Endodermal cell (in vitro differentiated cells): ENCODE measurements at regions not wholly inside any gene's neighbourhood (a gene's known extent, or its start where the extent isn't known, plus 50 kb on each side); places are given as distances from the start of the nearest gene placed in this dataset.

Experiments
- DNase-seq: peaks from one replicate; pipeline ENCODE4 v3.0.0-alpha.2; 2017
- H3K27ac ChIP-seq: 2 replicates; pipeline ENCODE4 v1.5.1; 2013; ENCODE audit warnings: mild to moderate bottlenecking, low read depth, low read length, moderate library complexity
- H3K27me3 ChIP-seq: 2 replicates; pipeline ENCODE4 v1.6.1; 2013; ENCODE audit warnings: mild to moderate bottlenecking, low read length, moderate library complexity; ENCODE audit not compliant: insufficient read depth, control insufficient read depth, poor library complexity, severe bottlenecking
- H3K36me3 ChIP-seq: 2 replicates; pipeline ENCODE4 v1.7.0; 2013; ENCODE audit warnings: mild to moderate bottlenecking, low read length, moderate library complexity; ENCODE audit not compliant: control insufficient read depth, insufficient read depth
- H3K4me1 ChIP-seq: one replicate; pipeline ENCODE4 v1.7.0; 2013; ENCODE audit warnings: low read length; ENCODE audit not compliant: control insufficient read depth, insufficient read depth
- H3K4me3 ChIP-seq: 2 replicates; pipeline ENCODE4 v1.5.1; 2013; ENCODE audit warnings: mild to moderate bottlenecking, low read length, moderate library complexity
- H3K9ac ChIP-seq: 2 replicates; pipeline ENCODE4 v1.6.1; 2013; ENCODE audit warnings: mild to moderate bottlenecking, low read length, moderate library complexity; ENCODE audit not compliant: poor library complexity, severe bottlenecking; ENCODE audit errors: extremely low read depth
- H3K9me3 ChIP-seq: 2 replicates; pipeline ENCODE4 v1.6.1; 2013; ENCODE audit warnings: mild to moderate bottlenecking, low read length, moderate library complexity; ENCODE audit not compliant: control insufficient read depth
- H3K27ac Mint-ChIP-seq: 2 replicates; pipeline ENCODE4 v1.8.0; 2020; ENCODE audit warnings: mixed read lengths
- H3K27me3 Mint-ChIP-seq: 2 replicates; pipeline ENCODE4 v1.8.0; 2021; ENCODE audit warnings: mild to moderate bottlenecking, mixed read lengths; ENCODE audit not compliant: insufficient read depth
- H3K36me3 Mint-ChIP-seq: 2 replicates; pipeline ENCODE4 v1.8.0; 2020; ENCODE audit warnings: low read depth, mixed read lengths
- H3K4me1 Mint-ChIP-seq: 2 replicates; pipeline ENCODE4 v1.8.0; 2020; ENCODE audit warnings: mixed read lengths
- H3K4me3 Mint-ChIP-seq: 2 replicates; pipeline ENCODE4 v1.8.0; 2020; ENCODE audit warnings: mild to moderate bottlenecking, moderate library complexity, mixed read lengths
- H3K9me3 Mint-ChIP-seq: 2 replicates; pipeline ENCODE4 v1.8.0; 2020; ENCODE audit warnings: mild to moderate bottlenecking, mixed read lengths
- WGBS, 2 experiments: methylation state at CpG; one replicate each; pipeline versions ENCODE4 v1.1.5 to v1.1.7; 2013; ENCODE audit warnings: missing lambda C conversion rate in 2 of 2, mixed read lengths in 1 of 2; ENCODE audit not compliant: insufficient coverage in 1 of 2, insufficient read length in 1 of 2; 5-methylcytosine and 5-hydroxymethylcytosine counted together
- TF ChIP-seq, protein P1 (sequence below): fragments of 200-600 bp; sonication (generic); conservative IDR thresholded peaks from 2 replicates; pipeline ENCODE4 v1.5.0; 2021; ENCODE audit warnings: antibody characterized with exemption, mild to moderate bottlenecking

DNA sequence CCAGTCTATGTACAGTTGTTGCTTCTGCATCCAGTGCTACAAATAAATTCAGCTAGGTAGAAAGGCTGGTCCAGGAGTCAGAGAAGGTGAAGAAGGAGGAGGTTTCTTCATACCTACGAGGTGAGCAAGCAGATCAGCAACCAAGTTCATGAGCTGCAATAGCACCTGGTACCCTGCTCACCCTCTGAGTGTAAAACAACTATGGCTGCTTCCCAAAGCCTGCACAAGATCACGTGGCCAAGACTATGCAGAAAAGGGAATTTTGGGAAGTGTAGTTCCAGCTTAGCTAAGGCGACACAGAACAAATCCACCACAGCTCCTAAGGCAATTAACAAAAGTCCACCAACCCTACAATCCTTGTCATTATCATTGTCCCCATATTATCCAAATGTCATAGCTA, 95.9 kb upstream of the AUTS2 start:
- H3K27ac ChIP-seq: no peak overlapping the region

GRCh38 chr7:69504733-69505420, 93.4 kb upstream of the AUTS2 start:
- Histone ChIP-seq H3K36me3 (no peaks in the 10 kb centered on the region), H3K4me1 (peaks cover 4% of the 10 kb centered on the region), H3K9ac (no peak overlapping the region), H3K27me3 (no peaks in the 10 kb centered on the region), H3K9me3 (peaks cover 13% of the 10 kb centered on the region), H3K27ac (no peak overlapping the region), H3K4me3 (no peak overlapping the region)
- peaks cover 17% of the 10 kb centered on the region for H3K9me3 Mint-ChIP-seq
- TF ChIP-seq, protein P1, sequence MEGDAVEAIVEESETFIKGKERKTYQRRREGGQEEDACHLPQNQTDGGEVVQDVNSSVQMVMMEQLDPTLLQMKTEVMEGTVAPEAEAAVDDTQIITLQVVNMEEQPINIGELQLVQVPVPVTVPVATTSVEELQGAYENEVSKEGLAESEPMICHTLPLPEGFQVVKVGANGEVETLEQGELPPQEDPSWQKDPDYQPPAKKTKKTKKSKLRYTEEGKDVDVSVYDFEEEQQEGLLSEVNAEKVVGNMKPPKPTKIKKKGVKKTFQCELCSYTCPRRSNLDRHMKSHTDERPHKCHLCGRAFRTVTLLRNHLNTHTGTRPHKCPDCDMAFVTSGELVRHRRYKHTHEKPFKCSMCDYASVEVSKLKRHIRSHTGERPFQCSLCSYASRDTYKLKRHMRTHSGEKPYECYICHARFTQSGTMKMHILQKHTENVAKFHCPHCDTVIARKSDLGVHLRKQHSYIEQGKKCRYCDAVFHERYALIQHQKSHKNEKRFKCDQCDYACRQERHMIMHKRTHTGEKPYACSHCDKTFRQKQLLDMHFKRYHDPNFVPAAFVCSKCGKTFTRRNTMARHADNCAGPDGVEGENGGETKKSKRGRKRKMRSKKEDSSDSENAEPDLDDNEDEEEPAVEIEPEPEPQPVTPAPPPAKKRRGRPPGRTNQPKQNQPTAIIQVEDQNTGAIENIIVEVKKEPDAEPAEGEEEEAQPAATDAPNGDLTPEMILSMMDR: no peak
- peaks cover 19% of the 10 kb centered on the region for H3K4me1 Mint-ChIP-seq
- DNase-seq: peak; percentile 28
- H3K4me3 Mint-ChIP-seq: no peak overlapping the region
- WGBS, 2 experiments: 76 to 79% methylated on average over 4 to 8 of the region's 8 CpGs
- no peak overlapping the region for H3K27ac Mint-ChIP-seq
- H3K36me3 Mint-ChIP-seq: no peaks in the 10 kb centered on the region
- no peaks in the 10 kb centered on the region for H3K27me3 Mint-ChIP-seq

More for the DNA sequence above, 95.9 kb upstream of the AUTS2 start:
- no peak overlapping the region for H3K27ac Mint-ChIP-seq
- peaks cover 4% of the 10 kb centered on the region for H3K4me1 ChIP-seq
- H3K27me3 ChIP-seq: no peaks in the 10 kb centered on the region
- DNase-seq: peak; percentile 42
- peaks cover 32% of the 10 kb centered on the region for H3K9me3 Mint-ChIP-seq
- H3K4me3 Mint-ChIP-seq: no peak overlapping the region
- H3K27me3 Mint-ChIP-seq: no peaks in the 10 kb centered on the region
- TF ChIP-seq, protein P1: no peak
- H3K4me3 ChIP-seq: no peak overlapping the region
- H3K9ac ChIP-seq: no peak overlapping the region
- H3K36me3 Mint-ChIP-seq: no peaks in the 10 kb centered on the region
- H3K9me3 ChIP-seq: peaks cover 31% of the 10 kb centered on the region
- H3K4me1 Mint-ChIP-seq: peaks cover 19% of the 10 kb centered on the region
- 40 to 85% methylated on average over 1 to 3 of the region's 3 CpGs for WGBS, 2 experiments
- H3K36me3 ChIP-seq: no peaks in the 10 kb centered on the region

GRCh38 chr7:69508736-69509135, 89.5 kb upstream of the AUTS2 start:
- H3K4me1 ChIP-seq: peaks cover 4% of the 10 kb centered on the region
- TF ChIP-seq, protein P1: no peak
- Mint-ChIP-seq H3K36me3 (no peaks in the 10 kb centered on the region), H3K27ac (no peak overlapping the region), H3K27me3 (no peaks in the 10 kb centered on the region), H3K4me1 (peaks cover 11% of the 10 kb centered on the region), H3K9me3 (peaks cover 2% of the 10 kb centered on the region), H3K4me3 (no peak overlapping the region)
- no peaks in the 10 kb centered on the region for H3K36me3 ChIP-seq
- WGBS, 2 experiments: 90% methylated on average over 2 of the region's 2 CpGs; no CpG with 5 or more reads in 1 of the 2 experiments
- H3K9me3 ChIP-seq: no peaks in the 10 kb centered on the region
- H3K4me3 ChIP-seq: no peak overlapping the region
- DNase-seq: peak; percentile 4
- no peaks in the 10 kb centered on the region for H3K27me3 ChIP-seq
- no peak overlapping the region for H3K27ac ChIP-seq
- no peak overlapping the region for H3K9ac ChIP-seq
